ENCODE measurements at regions not wholly inside any gene's neighbourhood (a gene's known extent, or its start where the extent isn't known, plus 50 kb on each side); places are given as distances from the start of the nearest gene placed in this dataset.

- Histone ChIP-seq H3K27ac (ENCODE audit: low read length) (no peak overlapping the region), H4K20me1 (ENCODE audit: low read length) (no peaks in the 10 kb centered on the region), H2AFZ (ENCODE audit: low read length) (no peak overlapping the region), H3K9me3 (ENCODE audit: low read length) (no peaks in the 10 kb centered on the region), H3K4me1 (ENCODE audit: insufficient read depth, low read length) (no peaks in the 10 kb centered on the region), H3K36me3 (ENCODE audit: low read depth, low read length) (no peaks in the 10 kb centered on the region), H3K27me3 (ENCODE audit: low read length) (no peaks in the 10 kb centered on the region), H3K4me3 (ENCODE audit: low read length) (no peak overlapping the region), H3K4me2 (ENCODE audit: low read length) (no peak overlapping the region), H3K9me2 (replicated peaks; ENCODE audit: low read length) (no peaks in the 10 kb centered on the region), H3F3A (ENCODE audit: low read length, unreplicated experiment) (no peaks in the 10 kb centered on the region), H3K9ac (ENCODE audit: low read length) (no peak overlapping the region), H3K79me2 (ENCODE audit: low read length) (no peaks in the 10 kb centered on the region)
- CTCF ChIA-PET = no interaction called here
- no peak for DNase-seq
- intact Hi-C loops (cut with micrococcal nuclease) = loop anchor here (10.0 kb wide), 1 partner anchor 156 kb away; no protein-coding TSS in a partner anchor
- POLR2A ChIA-PET (ENCODE audit: unreplicated experiment) = no interaction called here
- BruUV-seq (replicated peaks) = no TSS peak
- TF ChIP-seq CTCF (conservative IDR thresholded peaks at IDR 0.05; ENCODE audit: low read depth, low read length) = no peak
- no peak for TF ChIP-seq EZH2phosphoT487 (IDR thresholded peaks at IDR 0.05; ENCODE audit: borderline replicate concordance, low read length)
- no peak for TF ChIP-seq EZH2 (IDR thresholded peaks at IDR 0.05; ENCODE audit: low read length, unreplicated experiment)
- no peak for ATAC-seq
Observed at GRCh38 chr4:162931286-162931685, 235.4 kb downstream of the NAF1 start.

- TF ChIP-seq EZH2 (IDR thresholded peaks at IDR 0.05; ENCODE audit: low read length, unreplicated experiment) (no peak), CTCF (conservative IDR thresholded peaks at IDR 0.05; ENCODE audit: low read depth, low read length) (no peak), EZH2phosphoT487 (IDR thresholded peaks at IDR 0.05; ENCODE audit: borderline replicate concordance, low read length) (no peak)
- DNase-seq = no peak
- ChIA-PET POLR2A (ENCODE audit: unreplicated experiment) (no interaction called here), CTCF (no interaction called here)
- H3K4me3 ChIP-seq (ENCODE audit: low read length) = no peak overlapping the region
- H3K79me2 ChIP-seq (ENCODE audit: low read length) = no peaks in the 10 kb centered on the region
- H3K9me3 ChIP-seq (ENCODE audit: low read length) = no peaks in the 10 kb centered on the region
- no peaks in the 10 kb centered on the region for H4K20me1 ChIP-seq (ENCODE audit: low read length)
- H3K27me3 ChIP-seq (ENCODE audit: low read length) = no peaks in the 10 kb centered on the region
- no peaks in the 10 kb centered on the region for H3F3A ChIP-seq (ENCODE audit: low read length, unreplicated experiment)
- H2AFZ ChIP-seq (ENCODE audit: low read length) = no peak overlapping the region
- H3K27ac ChIP-seq (ENCODE audit: low read length) = no peak overlapping the region
- ATAC-seq = no peak
- H3K9ac ChIP-seq (ENCODE audit: low read length) = no peak overlapping the region
- no peak overlapping the region for H3K4me2 ChIP-seq (ENCODE audit: low read length)
- no peaks in the 10 kb centered on the region for H3K4me1 ChIP-seq (ENCODE audit: insufficient read depth, low read length)
- no peaks in the 10 kb centered on the region for H3K36me3 ChIP-seq (ENCODE audit: low read depth, low read length)
- intact Hi-C loops (cut with micrococcal nuclease) = no loop called here
- BruUV-seq (replicated peaks) = no TSS peak
- H3K9me2 ChIP-seq (replicated peaks; ENCODE audit: low read length) = no peaks in the 10 kb centered on the region
Observed at GRCh38 chr4:162921178-162921785, 245.4 kb downstream of the NAF1 start.

GRCh38 chr4:162920649-162921048, 246.0 kb downstream of the NAF1 start:
- Histone ChIP-seq H3K9ac (ENCODE audit: low read length) (no peak overlapping the region), H3K4me3 (ENCODE audit: low read length) (no peak overlapping the region), H3K27me3 (ENCODE audit: low read length) (no peaks in the 10 kb centered on the region), H3K9me3 (ENCODE audit: low read length) (no peaks in the 10 kb centered on the region), H3K4me1 (ENCODE audit: insufficient read depth, low read length) (no peaks in the 10 kb centered on the region), H2AFZ (ENCODE audit: low read length) (no peak overlapping the region), H3K4me2 (ENCODE audit: low read length) (no peak overlapping the region), H3K79me2 (ENCODE audit: low read length) (no peaks in the 10 kb centered on the region), H3K36me3 (ENCODE audit: low read depth, low read length) (no peaks in the 10 kb centered on the region), H4K20me1 (ENCODE audit: low read length) (no peaks in the 10 kb centered on the region), H3F3A (ENCODE audit: low read length, unreplicated experiment) (no peaks in the 10 kb centered on the region), H3K9me2 (replicated peaks; ENCODE audit: low read length) (no peaks in the 10 kb centered on the region), H3K27ac (ENCODE audit: low read length) (no peak overlapping the region)
- POLR2A ChIA-PET (ENCODE audit: unreplicated experiment) = no interaction called here
- no peak for DNase-seq
- CTCF ChIA-PET = interaction anchor here (0.5 kb wide), 1 partner anchor 629 kb away, joined by 4 read pairs; no protein-coding TSS in a partner anchor
- intact Hi-C loops (cut with micrococcal nuclease) = no loop called here
- ATAC-seq = no peak
- TF ChIP-seq EZH2 (IDR thresholded peaks at IDR 0.05; ENCODE audit: low read length, unreplicated experiment) = no peak
- TF ChIP-seq CTCF (conservative IDR thresholded peaks at IDR 0.05; ENCODE audit: low read depth, low read length) = no peak
- no peak for TF ChIP-seq EZH2phosphoT487 (IDR thresholded peaks at IDR 0.05; ENCODE audit: borderline replicate concordance, low read length)
- no TSS peak for BruUV-seq (replicated peaks)

Data from PC-3 (cell line).